ENCODE measurements at regions not wholly inside any gene's neighbourhood (a gene's known extent, or its start where the extent isn't known, plus 50 kb on each side); places are given as distances from the start of the nearest gene placed in this dataset.

DNA sequence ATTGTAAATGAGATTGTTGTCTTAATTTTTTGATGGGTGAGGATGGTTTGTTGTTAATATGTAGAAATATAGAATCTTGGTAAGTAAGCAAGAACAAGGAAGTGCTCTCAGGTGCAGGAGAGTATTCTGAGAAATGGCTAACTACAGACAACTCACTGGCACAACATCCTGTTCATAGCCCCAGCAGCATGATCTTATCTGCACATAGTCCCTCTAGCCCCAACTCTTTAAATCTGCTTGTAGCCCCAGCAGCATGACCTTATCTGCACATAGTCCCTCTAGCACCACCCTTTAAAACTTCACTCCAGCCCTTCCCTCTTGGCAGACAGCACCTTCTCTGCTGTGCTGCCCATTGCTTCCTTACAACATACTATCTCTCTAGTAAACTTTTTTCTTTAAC is 1957.1 kb upstream of the ADGRL3 start:
- TF ChIP-seq ZBTB7A (IDR thresholded peaks at IDR 0.05; ENCODE audit: low read depth) (no peak), RAD21 (IDR thresholded peaks at IDR 0.05; ENCODE audit: low read depth) (no peak), FOXM1 (IDR thresholded peaks at IDR 0.05; ENCODE audit: borderline replicate concordance, low read depth) (no peak), NFIC (IDR thresholded peaks at IDR 0.05) (no peak), TCF12 (IDR thresholded peaks at IDR 0.05; ENCODE audit: low read depth) (no peak), CREB1 (IDR thresholded peaks at IDR 0.05; ENCODE audit: low read depth) (no peak)

DNA sequence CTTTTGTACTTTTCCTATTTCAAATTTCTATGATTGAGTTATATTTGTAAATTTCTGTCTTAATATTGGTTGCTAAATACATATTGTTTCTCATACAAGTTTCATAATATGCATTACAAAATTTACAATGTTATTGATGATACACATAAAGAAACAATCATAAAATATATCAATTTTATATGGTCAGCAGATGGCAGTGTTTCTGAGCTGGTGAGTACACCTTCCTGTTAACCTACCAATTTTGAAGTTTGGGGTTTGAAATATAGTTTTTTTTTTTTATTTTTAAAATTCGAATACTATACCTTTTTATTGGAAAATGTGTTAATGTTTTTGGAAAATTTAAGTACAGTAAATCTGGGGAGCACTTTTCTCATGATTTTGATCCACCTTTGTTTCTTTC is 1953.1 kb upstream of the ADGRL3 start:
- TF ChIP-seq TAF1 (IDR thresholded peaks at IDR 0.05; ENCODE audit: low read depth) = no peak
- peak; percentile 41 for TF ChIP-seq RAD21 (IDR thresholded peaks at IDR 0.05; ENCODE audit: low read depth)

DNA sequence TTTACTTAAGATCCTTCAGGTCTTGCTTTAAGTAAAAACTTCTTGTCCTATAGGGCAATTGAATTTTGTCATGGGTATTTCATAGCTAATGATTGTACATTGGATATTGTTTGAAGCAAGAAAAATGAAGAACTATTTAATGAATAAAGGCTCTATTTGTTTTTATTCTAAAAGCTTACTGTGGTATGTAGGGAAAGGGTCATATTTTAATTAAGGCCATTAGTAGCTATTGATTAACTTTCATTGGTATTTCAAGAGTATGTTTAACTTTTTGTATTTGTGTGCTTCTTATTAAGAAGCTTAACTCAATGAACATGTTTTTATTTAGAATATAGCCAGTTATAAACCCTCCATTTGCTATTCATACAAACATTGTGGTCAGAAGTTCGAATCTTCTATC is 1951.8 kb upstream of the ADGRL3 start:
- no peak for TF ChIP-seq TCF12 (IDR thresholded peaks at IDR 0.05; ENCODE audit: low read depth)
- no peak for TF ChIP-seq EP300 (IDR thresholded peaks at IDR 0.05; ENCODE audit: borderline replicate concordance)
- TF ChIP-seq TEAD4 (IDR thresholded peaks at IDR 0.05) = no peak
- no peak for TF ChIP-seq RAD21 (IDR thresholded peaks at IDR 0.05; ENCODE audit: low read depth)
- TF ChIP-seq, protein P1, sequence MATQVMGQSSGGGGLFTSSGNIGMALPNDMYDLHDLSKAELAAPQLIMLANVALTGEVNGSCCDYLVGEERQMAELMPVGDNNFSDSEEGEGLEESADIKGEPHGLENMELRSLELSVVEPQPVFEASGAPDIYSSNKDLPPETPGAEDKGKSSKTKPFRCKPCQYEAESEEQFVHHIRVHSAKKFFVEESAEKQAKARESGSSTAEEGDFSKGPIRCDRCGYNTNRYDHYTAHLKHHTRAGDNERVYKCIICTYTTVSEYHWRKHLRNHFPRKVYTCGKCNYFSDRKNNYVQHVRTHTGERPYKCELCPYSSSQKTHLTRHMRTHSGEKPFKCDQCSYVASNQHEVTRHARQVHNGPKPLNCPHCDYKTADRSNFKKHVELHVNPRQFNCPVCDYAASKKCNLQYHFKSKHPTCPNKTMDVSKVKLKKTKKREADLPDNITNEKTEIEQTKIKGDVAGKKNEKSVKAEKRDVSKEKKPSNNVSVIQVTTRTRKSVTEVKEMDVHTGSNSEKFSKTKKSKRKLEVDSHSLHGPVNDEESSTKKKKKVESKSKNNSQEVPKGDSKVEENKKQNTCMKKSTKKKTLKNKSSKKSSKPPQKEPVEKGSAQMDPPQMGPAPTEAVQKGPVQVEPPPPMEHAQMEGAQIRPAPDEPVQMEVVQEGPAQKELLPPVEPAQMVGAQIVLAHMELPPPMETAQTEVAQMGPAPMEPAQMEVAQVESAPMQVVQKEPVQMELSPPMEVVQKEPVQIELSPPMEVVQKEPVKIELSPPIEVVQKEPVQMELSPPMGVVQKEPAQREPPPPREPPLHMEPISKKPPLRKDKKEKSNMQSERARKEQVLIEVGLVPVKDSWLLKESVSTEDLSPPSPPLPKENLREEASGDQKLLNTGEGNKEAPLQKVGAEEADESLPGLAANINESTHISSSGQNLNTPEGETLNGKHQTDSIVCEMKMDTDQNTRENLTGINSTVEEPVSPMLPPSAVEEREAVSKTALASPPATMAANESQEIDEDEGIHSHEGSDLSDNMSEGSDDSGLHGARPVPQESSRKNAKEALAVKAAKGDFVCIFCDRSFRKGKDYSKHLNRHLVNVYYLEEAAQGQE (IDR thresholded peaks at IDR 0.05; ENCODE audit: low read depth) = no peak
- TF ChIP-seq, protein P2, sequence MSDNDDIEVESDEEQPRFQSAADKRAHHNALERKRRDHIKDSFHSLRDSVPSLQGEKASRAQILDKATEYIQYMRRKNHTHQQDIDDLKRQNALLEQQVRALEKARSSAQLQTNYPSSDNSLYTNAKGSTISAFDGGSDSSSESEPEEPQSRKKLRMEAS (IDR thresholded peaks at IDR 0.05) = no peak
- no peak for TF ChIP-seq CREB1 (IDR thresholded peaks at IDR 0.05; ENCODE audit: low read depth)

DNA sequence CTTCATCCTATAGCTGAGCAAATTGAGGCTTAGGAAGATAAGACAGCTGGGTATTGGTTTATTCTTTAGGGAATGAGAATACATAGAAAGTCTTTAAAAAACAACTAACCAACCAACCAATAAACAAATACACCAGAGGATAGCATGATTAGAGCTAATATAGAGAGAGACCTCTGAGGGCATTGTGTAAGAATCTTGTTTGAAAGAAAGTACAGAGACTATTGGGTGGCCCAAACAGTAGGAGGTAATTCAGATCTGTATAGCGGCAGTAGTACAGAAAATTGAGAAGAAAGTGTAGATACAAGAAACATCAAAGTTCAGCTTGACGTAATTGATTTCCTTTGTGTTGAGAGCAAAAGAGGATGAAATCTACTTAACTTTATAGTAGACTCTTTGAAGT is 1951.0 kb upstream of the ADGRL3 start:
- no peak for TF ChIP-seq NFIC (IDR thresholded peaks at IDR 0.05)

DNA sequence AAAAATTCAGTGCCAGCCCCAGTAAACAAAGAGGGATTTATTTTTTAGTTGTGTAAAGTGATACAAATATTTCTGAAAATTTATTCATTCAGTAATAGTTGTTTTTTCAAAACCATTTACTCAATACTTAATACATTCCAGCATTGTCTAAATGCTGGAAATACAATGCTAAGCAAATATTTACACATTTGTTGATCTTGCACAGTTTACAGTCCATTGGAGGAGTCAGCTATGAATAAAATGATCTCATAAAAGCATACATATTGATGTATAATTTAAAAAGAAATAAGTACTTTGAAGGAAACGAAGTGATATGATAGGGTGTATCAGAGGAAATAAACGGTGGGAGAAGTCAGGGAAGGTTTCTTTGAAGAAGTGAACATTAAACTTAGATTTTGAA is 1942.1 kb upstream of the ADGRL3 start:
- TF ChIP-seq, protein P3, sequence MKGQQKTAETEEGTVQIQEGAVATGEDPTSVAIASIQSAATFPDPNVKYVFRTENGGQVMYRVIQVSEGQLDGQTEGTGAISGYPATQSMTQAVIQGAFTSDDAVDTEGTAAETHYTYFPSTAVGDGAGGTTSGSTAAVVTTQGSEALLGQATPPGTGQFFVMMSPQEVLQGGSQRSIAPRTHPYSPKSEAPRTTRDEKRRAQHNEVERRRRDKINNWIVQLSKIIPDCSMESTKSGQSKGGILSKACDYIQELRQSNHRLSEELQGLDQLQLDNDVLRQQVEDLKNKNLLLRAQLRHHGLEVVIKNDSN (IDR thresholded peaks at IDR 0.05) = no peak
- TF ChIP-seq NFIC (IDR thresholded peaks at IDR 0.05) (no peak), CREB1 (IDR thresholded peaks at IDR 0.05; ENCODE audit: low read depth) (no peak), EP300 (IDR thresholded peaks at IDR 0.05; ENCODE audit: borderline replicate concordance) (no peak), RAD21 (IDR thresholded peaks at IDR 0.05; ENCODE audit: low read depth) (no peak)
- TF ChIP-seq, protein P2 (IDR thresholded peaks at IDR 0.05) = no peak

DNA sequence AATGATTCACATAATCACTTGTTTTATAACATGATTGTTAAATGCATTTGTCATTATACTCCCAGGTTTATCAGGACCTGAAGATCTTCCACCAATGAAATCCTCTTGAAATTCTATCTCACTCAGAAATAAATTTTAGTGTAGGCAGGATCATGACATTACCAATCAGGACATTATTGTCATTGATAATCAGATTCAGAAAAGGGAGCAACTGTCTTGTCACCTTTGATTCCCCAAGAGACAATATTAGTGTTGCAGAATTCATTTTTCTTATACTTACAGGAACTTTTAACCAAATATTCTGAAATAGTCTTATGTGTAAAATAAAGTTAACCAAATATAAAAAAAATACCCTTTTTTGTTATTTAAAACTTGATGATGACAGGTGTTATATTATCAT is 1892.5 kb upstream of the ADGRL3 start:
- TF ChIP-seq, protein P3 (IDR thresholded peaks at IDR 0.05) = no peak
- TF ChIP-seq, protein P2 (IDR thresholded peaks at IDR 0.05) = no peak

DNA sequence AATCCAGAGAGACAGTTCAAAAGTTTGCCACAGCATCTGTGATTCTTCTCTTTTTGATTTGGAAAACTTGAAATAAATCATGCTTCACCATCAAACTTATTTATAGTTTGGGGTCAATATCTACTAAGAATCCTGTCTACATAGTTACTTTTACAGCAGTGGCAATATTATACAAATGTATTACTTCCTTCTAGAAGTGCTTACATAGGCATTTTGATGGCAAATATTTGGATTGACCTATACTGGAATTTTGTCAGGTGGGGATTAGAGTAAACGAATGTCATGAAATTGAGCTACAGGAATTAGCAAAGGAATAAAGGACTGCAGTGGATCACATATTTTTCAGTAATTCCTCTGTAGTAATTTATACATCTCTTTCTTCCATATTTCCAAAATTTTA is 1885.5 kb upstream of the ADGRL3 start:
- TF ChIP-seq CREB1 (IDR thresholded peaks at IDR 0.05; ENCODE audit: low read depth) = no peak
- TF ChIP-seq FOXM1 (IDR thresholded peaks at IDR 0.05; ENCODE audit: borderline replicate concordance, low read depth) = no peak
- no peak for TF ChIP-seq TEAD4 (IDR thresholded peaks at IDR 0.05)
- TF ChIP-seq TAF1 (IDR thresholded peaks at IDR 0.05; ENCODE audit: low read depth) = no peak
- no peak for TF ChIP-seq NFIC (IDR thresholded peaks at IDR 0.05)
- no peak for TF ChIP-seq CEBPB (IDR thresholded peaks at IDR 0.05)
- TF ChIP-seq, protein P1 (IDR thresholded peaks at IDR 0.05; ENCODE audit: low read depth) = no peak
- TF ChIP-seq YY1 (IDR thresholded peaks at IDR 0.05; ENCODE audit: low read depth) = no peak
- no peak for TF ChIP-seq ZBTB7A (IDR thresholded peaks at IDR 0.05; ENCODE audit: low read depth)

DNA sequence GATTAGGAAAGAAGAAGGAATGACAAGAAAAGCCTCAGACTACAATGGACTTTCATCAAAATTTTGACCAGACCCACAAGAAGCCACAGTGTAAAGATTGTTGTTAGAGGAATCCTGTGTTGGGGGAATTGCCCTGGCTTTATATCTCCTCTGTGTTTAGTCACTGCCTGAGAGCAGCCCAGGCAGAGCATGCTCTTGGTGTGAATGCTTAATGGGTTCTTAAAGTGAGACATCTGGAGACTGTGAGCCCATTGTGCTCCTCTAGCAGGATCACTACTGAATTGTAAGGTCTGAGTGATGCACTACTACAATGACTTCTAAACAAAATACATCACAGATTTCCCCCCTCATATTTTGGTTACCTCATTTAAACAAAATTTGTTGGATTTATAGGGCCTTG is 1860.5 kb upstream of the ADGRL3 start:
- TF ChIP-seq CEBPB (IDR thresholded peaks at IDR 0.05) (no peak), ZBTB7A (IDR thresholded peaks at IDR 0.05; ENCODE audit: low read depth) (no peak), YY1 (IDR thresholded peaks at IDR 0.05; ENCODE audit: low read depth) (no peak), EP300 (IDR thresholded peaks at IDR 0.05; ENCODE audit: borderline replicate concordance) (no peak), TCF12 (IDR thresholded peaks at IDR 0.05; ENCODE audit: low read depth) (no peak), CREB1 (IDR thresholded peaks at IDR 0.05; ENCODE audit: low read depth) (no peak)
- TF ChIP-seq, protein P2 (IDR thresholded peaks at IDR 0.05) = no peak
- TF ChIP-seq, protein P1 (IDR thresholded peaks at IDR 0.05; ENCODE audit: low read depth) = no peak

All from Ishikawa (cell line).